ENCODE measurements at regions not wholly inside any gene's neighbourhood (a gene's known extent, or its start where the extent isn't known, plus 50 kb on each side); places are given as distances from the start of the nearest gene placed in this dataset.

GRCh38 chr1:59132295-59132694 lies 164.6 kb upstream of the FGGY start:
- DNase-seq = no peak

- DNase-seq = no peak
Observed at GRCh38 chr1:59133997-59134396, 162.9 kb upstream of the FGGY start.

GRCh38 chr1:59135761-59136255 lies 161.1 kb upstream of the FGGY start:
- no peak for DNase-seq

GRCh38 chr1:59136541-59137275 lies 160.2 kb upstream of the FGGY start:
- no peak for DNase-seq

- no peak for DNase-seq
Observed at GRCh38 chr1:59137276-59137615, 159.6 kb upstream of the FGGY start.

GRCh38 chr1:59137968-59138367 lies 158.9 kb upstream of the FGGY start:
- no peak for DNase-seq

- no peak for DNase-seq
Observed at GRCh38 chr1:59138402-59138801, 158.5 kb upstream of the FGGY start.

GRCh38 chr1:59139396-59139795 lies 157.5 kb upstream of the FGGY start:
- no peak for DNase-seq

- DNase-seq = no peak
Observed at GRCh38 chr1:59141267-59141863, 155.5 kb upstream of the FGGY start.

- DNase-seq = no peak
Observed at GRCh38 chr1:59142311-59143132, 154.4 kb upstream of the FGGY start.

GRCh38 chr1:59143133-59143487 lies 153.8 kb upstream of the FGGY start:
- peak in 1 of 2 donors; percentile 9 for DNase-seq

GRCh38 chr1:59143811-59144210 lies 153.1 kb upstream of the FGGY start:
- DNase-seq = no peak

GRCh38 chr1:59144959-59145358 lies 151.9 kb upstream of the FGGY start:
- DNase-seq = no peak

- DNase-seq = no peak
Observed at GRCh38 chr1:59146056-59146455, 150.8 kb upstream of the FGGY start.

GRCh38 chr1:59146651-59147358 lies 150.1 kb upstream of the FGGY start:
- DNase-seq = peak; percentile 56 to 60

GRCh38 chr1:59149435-59149834 lies 147.5 kb upstream of the FGGY start:
- DNase-seq = no peak

- DNase-seq = no peak
Observed at GRCh38 chr1:59150577-59151386, 146.1 kb upstream of the FGGY start.

- no peak for DNase-seq
Observed at GRCh38 chr1:59151387-59151761, 145.5 kb upstream of the FGGY start.

GRCh38 chr1:59151860-59152259 lies 145.0 kb upstream of the FGGY start:
- no peak for DNase-seq

GRCh38 chr1:59152511-59152910 lies 144.4 kb upstream of the FGGY start:
- DNase-seq = no peak

GRCh38 chr1:59154401-59154800 lies 142.5 kb upstream of the FGGY start:
- DNase-seq = no peak

GRCh38 chr1:59155351-59155750 lies 141.5 kb upstream of the FGGY start:
- no peak for DNase-seq
